Femur (tissue), 1 donor: ENCODE measurements at regions not wholly inside any gene's neighbourhood (a gene's known extent, or its start where the extent isn't known, plus 50 kb on each side); places are given as distances from the start of the nearest gene placed in this dataset.

Experiments
- DNase-seq: peaks from one replicate; pipeline ENCODE4 v3.0.0-alpha.2; 2017

GRCh38 chr2:164079258-164079657 lies 343.4 kb upstream of the FIGN start:
- no peak for DNase-seq

- DNase-seq, result no peak
Measured at GRCh38 chr2:164078421-164078820, 342.6 kb upstream of the FIGN start.

- no peak for DNase-seq
Measured at GRCh38 chr2:164073101-164074074, 337.6 kb upstream of the FIGN start.

- DNase-seq, result no peak
Measured at GRCh38 chr2:164069540-164069939, 333.7 kb upstream of the FIGN start.

- DNase-seq, result no peak
Measured at GRCh38 chr2:164068063-164068462, 332.3 kb upstream of the FIGN start.

- no peak for DNase-seq
Measured at GRCh38 chr2:164066095-164066494, 330.3 kb upstream of the FIGN start.

GRCh38 chr2:164065038-164065437 lies 329.2 kb upstream of the FIGN start:
- no peak for DNase-seq

- no peak for DNase-seq
Measured at GRCh38 chr2:164061129-164061746, 325.4 kb upstream of the FIGN start.

GRCh38 chr2:164060031-164060430 lies 324.2 kb upstream of the FIGN start:
- no peak for DNase-seq

GRCh38 chr2:164055623-164056022 lies 319.8 kb upstream of the FIGN start:
- no peak for DNase-seq

GRCh38 chr2:164054651-164055050 lies 318.8 kb upstream of the FIGN start:
- no peak for DNase-seq

GRCh38 chr2:164053021-164053420 lies 317.2 kb upstream of the FIGN start:
- DNase-seq, result no peak

- no peak for DNase-seq
Measured at GRCh38 chr2:164052006-164052405, 316.2 kb upstream of the FIGN start.

- no peak for DNase-seq
Measured at GRCh38 chr2:164048729-164049128, 312.9 kb upstream of the FIGN start.

GRCh38 chr2:164046040-164046439 lies 310.2 kb upstream of the FIGN start:
- no peak for DNase-seq

GRCh38 chr2:164044622-164045021 lies 308.8 kb upstream of the FIGN start:
- DNase-seq, result no peak

GRCh38 chr2:164039270-164039669 lies 303.5 kb upstream of the FIGN start:
- no peak for DNase-seq

- no peak for DNase-seq
Measured at GRCh38 chr2:164032995-164033394, 297.2 kb upstream of the FIGN start.

GRCh38 chr2:164030623-164031022 lies 294.8 kb upstream of the FIGN start:
- no peak for DNase-seq

- no peak for DNase-seq
Measured at GRCh38 chr2:164028814-164029534, 293.2 kb upstream of the FIGN start.

- no peak for DNase-seq
Measured at GRCh38 chr2:164024396-164024795, 288.6 kb upstream of the FIGN start.

GRCh38 chr2:164023896-164024295 lies 288.1 kb upstream of the FIGN start:
- peak; percentile 21 for DNase-seq

GRCh38 chr2:164015328-164016123 lies 279.7 kb upstream of the FIGN start:
- peak; percentile 44 for DNase-seq
